Esophagus muscularis mucosa (tissue), 4 donors: ENCODE measurements at regions not wholly inside any gene's neighbourhood (a gene's known extent, or its start where the extent isn't known, plus 50 kb on each side); places are given as distances from the start of the nearest gene placed in this dataset.

Source experiments
- DNase-seq: peaks from one replicate; pipeline ENCODE4 v3.0.0-alpha.2; 2017; ENCODE audit errors: extremely low spot score
- H3K27ac ChIP-seq, 4 donors: fragments of 200-600 bp; sonication (generic); replicated peaks in 1 of 4; 1 replicate in 3 of 4; 2 replicates in 1 of 4; pipeline ENCODE4 v1.5.1; 2016 to 2019; ENCODE audit warnings: mild to moderate bottlenecking in 1 of 4
- H3K27me3 ChIP-seq, 4 donors: fragments of 200-600 bp; sonication (generic); one replicate each; pipeline versions ENCODE4 v1.5.1 to v1.6.0; 2016 to 2019
- H3K36me3 ChIP-seq, 4 donors: fragments of 200-600 bp; sonication (generic); one replicate each; pipeline ENCODE4 v1.5.1; 2016 to 2019
- H3K4me1 ChIP-seq, 4 donors: fragments of 200-600 bp; sonication (generic); one replicate each; pipeline ENCODE4 v1.5.1; 2016 to 2019
- H3K4me3 ChIP-seq, 4 donors: fragments of 200-600 bp; sonication (generic); 1 replicate in 2 of 4; 2 replicates in 2 of 4; pipeline ENCODE4 v1.5.1; 2016 to 2019; ENCODE audit warnings: mild to moderate bottlenecking in 4 of 4, moderate library complexity in 1 of 4
- H3K9me3 ChIP-seq, 4 donors: fragments of 200-600 bp; sonication (generic); 1 replicate in 3 of 4; 2 replicates in 1 of 4; pipeline ENCODE4 v1.5.1; 2016 to 2019
- EP300 ChIP-seq: sonication (generic); formaldehyde crosslinking; IDR thresholded peaks from one replicate; pipeline ENCODE4 v1.6.1; 2017; ENCODE audit warnings: antibody characterized with exemption
- POLR2A ChIP-seq: fragments of 450-650 bp; IDR thresholded peaks from one replicate; pipeline ENCODE4 v1.6.1; 2017; ENCODE audit warnings: antibody characterized with exemption, moderate library complexity, mild to moderate bottlenecking, low read depth
- POLR2AphosphoS5 ChIP-seq, 2 donors: sonication (generic); formaldehyde crosslinking; IDR thresholded peaks; one replicate each; pipeline ENCODE4 v1.6.1; 2017; ENCODE audit warnings: antibody characterized with exemption in 2 of 2
- WGBS: methylation state at CpG from one replicate; pipeline ENCODE4 v1.1.5; 2018; 5-methylcytosine and 5-hydroxymethylcytosine counted together
- intact Hi-C: fragments of 100-400 bp; cut with DNase I; formaldehyde crosslinking; loops from one replicate; pipeline ENCODE4 v1.15.1; 2023
- TF ChIP-seq, protein P1 (sequence below), 3 experiments: fragments of 200-600 bp in 2 of 3; fragments of 450-650 bp in 1 of 3; sonication (generic) in 2 of 3; IDR thresholded peaks; one replicate each; pipeline ENCODE4 v1.5.1; 2017 to 2019; ENCODE audit warnings: antibody characterized with exemption in 3 of 3, mild to moderate bottlenecking in 2 of 3, moderate library complexity in 1 of 3

DNA sequence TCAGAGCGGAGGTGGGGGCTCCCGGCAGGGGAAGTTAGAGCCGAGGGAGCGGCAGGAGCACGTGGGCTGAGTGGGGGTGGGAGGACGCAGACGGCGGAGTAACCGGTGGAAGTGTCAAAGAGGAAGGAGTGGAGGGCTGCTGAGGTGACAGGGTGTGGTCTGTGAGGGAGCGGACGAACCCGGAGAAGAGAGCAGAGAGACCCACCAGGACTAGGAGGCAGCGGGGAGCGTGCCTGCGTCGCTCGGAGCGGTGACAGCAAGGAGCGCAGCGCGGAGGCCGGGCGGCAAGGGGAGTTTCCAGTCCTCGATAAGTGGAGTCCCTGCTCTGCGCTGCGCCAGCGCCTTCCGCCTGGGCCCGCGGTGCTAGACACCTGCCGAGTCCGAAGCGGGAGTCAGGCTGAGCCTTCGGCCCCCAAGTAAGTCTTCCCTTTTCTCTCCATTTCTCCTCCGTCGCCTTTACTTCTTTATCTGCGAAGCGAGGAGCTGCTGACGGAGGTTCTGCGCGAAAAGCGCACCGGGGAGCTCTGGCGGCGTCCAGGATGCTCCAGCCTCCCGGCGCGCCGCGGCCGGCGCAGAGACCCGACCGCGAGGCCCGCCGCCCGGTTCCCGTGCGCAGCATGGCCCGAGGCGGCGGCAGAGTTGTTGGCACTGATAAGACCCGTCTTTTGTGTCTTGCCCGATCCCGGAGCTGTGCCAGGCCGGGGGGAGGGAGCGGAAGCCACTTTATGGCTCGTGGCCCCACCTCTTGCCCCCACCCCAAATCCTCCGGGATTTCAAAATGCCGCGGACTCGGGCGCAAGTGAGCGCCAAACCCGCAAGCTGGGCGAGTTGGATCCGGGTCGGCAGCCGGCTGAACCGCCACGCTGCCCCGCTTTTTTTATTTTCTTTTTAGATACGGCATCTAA, 533.0 kb upstream of the SEMA6D start:
- Histone ChIP-seq H3K27me3 (peaks cover 0 to 48% (median 20%) of the 10 kb centered on the region in 4 donors), H3K4me1 (peaks cover 16 to 25% (median 18%) of the 10 kb centered on the region in 4 donors), H3K27ac (no peak overlapping the region), H3K9me3 (no peaks in the 10 kb centered on the region), H3K36me3 (no peaks in the 10 kb centered on the region), H3K4me3 (peak overlapping the region; percentile 53 to 60 (median 54))
- no peak for DNase-seq
- intact Hi-C loops: no loop called here
- TF ChIP-seq, protein P1, sequence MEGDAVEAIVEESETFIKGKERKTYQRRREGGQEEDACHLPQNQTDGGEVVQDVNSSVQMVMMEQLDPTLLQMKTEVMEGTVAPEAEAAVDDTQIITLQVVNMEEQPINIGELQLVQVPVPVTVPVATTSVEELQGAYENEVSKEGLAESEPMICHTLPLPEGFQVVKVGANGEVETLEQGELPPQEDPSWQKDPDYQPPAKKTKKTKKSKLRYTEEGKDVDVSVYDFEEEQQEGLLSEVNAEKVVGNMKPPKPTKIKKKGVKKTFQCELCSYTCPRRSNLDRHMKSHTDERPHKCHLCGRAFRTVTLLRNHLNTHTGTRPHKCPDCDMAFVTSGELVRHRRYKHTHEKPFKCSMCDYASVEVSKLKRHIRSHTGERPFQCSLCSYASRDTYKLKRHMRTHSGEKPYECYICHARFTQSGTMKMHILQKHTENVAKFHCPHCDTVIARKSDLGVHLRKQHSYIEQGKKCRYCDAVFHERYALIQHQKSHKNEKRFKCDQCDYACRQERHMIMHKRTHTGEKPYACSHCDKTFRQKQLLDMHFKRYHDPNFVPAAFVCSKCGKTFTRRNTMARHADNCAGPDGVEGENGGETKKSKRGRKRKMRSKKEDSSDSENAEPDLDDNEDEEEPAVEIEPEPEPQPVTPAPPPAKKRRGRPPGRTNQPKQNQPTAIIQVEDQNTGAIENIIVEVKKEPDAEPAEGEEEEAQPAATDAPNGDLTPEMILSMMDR (IDR thresholded peaks at IDR 0.05): no peak
- TF ChIP-seq EP300 (no peak), POLR2AphosphoS5 (IDR thresholded peaks at IDR 0.05) (no peak)
- WGBS: 3% methylated on average over 60 of the region's 84 CpGs

DNA sequence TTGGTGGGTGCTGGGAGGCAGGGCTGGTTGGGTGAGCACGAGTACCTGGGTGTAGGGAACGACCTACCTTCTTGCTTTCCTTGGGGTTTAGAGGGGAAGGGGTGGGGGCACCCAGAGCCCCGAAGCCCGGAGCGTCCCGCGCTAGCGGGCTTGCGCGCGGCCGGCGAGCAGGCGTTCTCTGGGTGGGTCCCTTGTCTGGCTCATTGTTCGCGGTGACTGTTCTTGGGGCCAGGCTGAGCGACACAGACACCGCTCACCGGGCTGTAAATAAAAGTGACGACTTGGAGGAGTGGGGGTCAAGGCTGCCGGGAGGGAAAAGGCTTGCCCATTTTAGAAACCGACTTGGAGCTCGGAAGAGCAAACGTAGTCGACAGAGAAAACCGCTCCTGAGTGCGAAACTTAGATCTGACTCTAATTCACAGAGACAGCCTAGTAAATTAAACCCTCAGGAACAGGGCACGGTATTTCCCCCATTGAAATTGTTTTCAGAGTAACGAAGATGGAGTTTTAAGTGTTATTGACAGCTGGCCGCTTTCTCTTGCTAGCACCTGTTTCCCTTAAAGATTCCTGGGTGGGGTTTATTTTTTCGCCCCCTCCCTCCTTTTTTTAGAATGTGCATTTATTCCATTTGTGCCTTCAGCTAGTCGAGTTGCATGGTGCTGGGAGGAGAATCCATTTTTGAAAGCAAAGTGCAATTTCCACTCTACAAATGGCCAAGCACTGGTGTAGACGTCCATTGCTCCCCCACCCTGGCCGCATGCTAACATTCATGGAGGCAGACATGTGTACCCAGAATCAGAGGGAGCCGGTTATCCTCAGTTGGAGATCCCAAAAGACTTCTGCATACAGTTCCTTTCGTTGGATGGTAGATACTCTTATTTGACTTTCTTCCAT, 532.1 kb upstream of the SEMA6D start:
- WGBS: 12% methylated on average over 36 of the region's 36 CpGs
- peak overlapping the region; percentile 53 to 60 (median 54) for H3K4me3 ChIP-seq
- DNase-seq: no peak
- H3K27ac ChIP-seq: no peak overlapping the region
- no peaks in the 10 kb centered on the region for H3K9me3 ChIP-seq
- H3K36me3 ChIP-seq: no peaks in the 10 kb centered on the region
- peaks cover 16 to 25% (median 18%) of the 10 kb centered on the region in 4 donors for H3K4me1 ChIP-seq
- TF ChIP-seq EP300: no peak
- TF ChIP-seq, protein P1 (IDR thresholded peaks at IDR 0.05): no peak
- TF ChIP-seq POLR2A: no peak
- TF ChIP-seq POLR2AphosphoS5 (IDR thresholded peaks at IDR 0.05): no peak
- intact Hi-C loops: no loop called here
- peaks cover 0 to 48% (median 20%) of the 10 kb centered on the region in 4 donors for H3K27me3 ChIP-seq

DNA sequence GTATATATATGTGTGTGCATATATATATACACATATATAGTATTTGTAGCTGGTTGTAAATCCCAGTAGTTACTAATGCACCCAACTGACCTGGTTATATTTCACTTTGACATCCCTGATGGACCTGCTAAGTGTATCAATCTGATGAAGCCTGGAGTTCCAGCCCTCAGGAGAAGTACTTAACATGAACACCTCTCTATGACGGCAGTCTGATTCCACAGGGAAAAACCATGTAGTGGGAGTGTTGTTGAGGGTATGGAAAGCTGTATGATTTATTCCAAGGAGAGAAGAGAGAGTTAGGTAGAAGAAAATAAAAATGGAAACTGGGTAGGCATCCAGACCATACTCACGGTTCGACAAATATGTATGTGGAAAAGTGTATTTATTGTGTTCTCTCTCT, 531.2 kb upstream of the SEMA6D start:
- no peak for TF ChIP-seq POLR2AphosphoS5 (IDR thresholded peaks at IDR 0.05)
- TF ChIP-seq, protein P1 (IDR thresholded peaks at IDR 0.05): no peak
- TF ChIP-seq EP300: no peak
- no peak for TF ChIP-seq POLR2A
- DNase-seq: no peak
- no peak overlapping the region for H3K27ac ChIP-seq
- peaks cover 16 to 25% (median 18%) of the 10 kb centered on the region in 4 donors for H3K4me1 ChIP-seq
- no peak overlapping the region for H3K4me3 ChIP-seq
- WGBS: 99% methylated on average over 3 of the region's 3 CpGs
- H3K27me3 ChIP-seq: peaks cover 0 to 48% (median 20%) of the 10 kb centered on the region in 4 donors
- no peaks in the 10 kb centered on the region for H3K36me3 ChIP-seq
- intact Hi-C loops: no loop called here
- no peaks in the 10 kb centered on the region for H3K9me3 ChIP-seq

DNA sequence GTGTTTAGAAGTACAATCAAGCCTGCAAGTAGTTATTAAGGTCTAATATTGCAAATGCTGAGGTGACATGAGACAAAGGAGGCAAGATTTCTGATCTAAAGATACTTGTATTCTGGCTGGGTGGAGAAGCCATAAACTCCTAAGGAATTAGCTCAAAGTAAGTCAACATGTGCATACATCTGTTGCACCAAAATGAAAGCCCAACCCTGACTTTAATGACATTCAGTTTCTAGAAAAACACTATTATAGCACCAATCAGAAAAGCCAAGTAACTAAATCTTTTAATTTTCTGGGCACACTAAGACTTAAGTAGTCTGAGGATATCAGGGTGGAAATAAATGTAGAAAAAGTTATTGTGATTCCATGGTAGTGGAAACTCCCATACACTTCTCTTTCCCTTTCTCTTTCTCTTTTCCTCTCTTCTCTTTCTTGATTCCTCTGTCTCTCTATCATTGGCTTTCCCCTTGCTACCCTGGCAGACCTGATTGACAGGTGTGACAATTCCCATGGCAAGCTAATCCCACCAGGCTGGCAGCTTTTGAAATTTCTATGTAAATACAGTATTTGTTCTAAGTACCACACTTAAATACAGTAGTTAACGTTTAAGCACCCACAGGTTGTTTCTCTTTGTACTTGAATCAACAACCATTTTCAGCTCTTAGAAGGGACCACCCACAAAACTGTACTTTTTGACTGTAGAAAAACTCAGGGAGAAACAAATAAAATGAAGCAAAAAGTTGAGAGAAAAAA, 528.4 kb upstream of the SEMA6D start:
- Histone ChIP-seq H3K9me3 (no peaks in the 10 kb centered on the region), H3K27ac (no peak overlapping the region), H3K4me3 (no peak overlapping the region), H3K4me1 (peaks cover 14 to 17% (median 15%) of the 10 kb centered on the region in 4 donors), H3K36me3 (no peaks in the 10 kb centered on the region), H3K27me3 (peaks cover 0 to 23% (median 17%) of the 10 kb centered on the region in 4 donors)
- intact Hi-C loops: no loop called here
- DNase-seq: no peak
- 89% methylated on average over 1 of the region's 1 CpG for WGBS
- no peak for TF ChIP-seq EP300
- no peak for TF ChIP-seq POLR2A
- TF ChIP-seq POLR2AphosphoS5 (IDR thresholded peaks at IDR 0.05): no peak
- TF ChIP-seq, protein P1 (IDR thresholded peaks at IDR 0.05): no peak
